Nephron (organoid): ENCODE measurements at regions not wholly inside any gene's neighbourhood (a gene's known extent, or its start where the extent isn't known, plus 50 kb on each side); places are given as distances from the start of the nearest gene placed in this dataset.

Source experiments
- H3K27ac Mint-ChIP-seq, 3 experiments: 2 replicates each; pipeline ENCODE4 v1.8.0; 2020; ENCODE audit warnings: mixed read lengths in 3 of 3, mild to moderate bottlenecking in 2 of 3, moderate library complexity in 1 of 3
- H3K27me3 Mint-ChIP-seq: 2 replicates; pipeline ENCODE4 v1.8.0; 2021; ENCODE audit warnings: low read depth, mild to moderate bottlenecking, moderate library complexity, mixed read lengths
- H3K36me3 Mint-ChIP-seq: 2 replicates; pipeline ENCODE4 v1.8.0; 2020; ENCODE audit warnings: low read depth, mixed read lengths
- H3K4me1 Mint-ChIP-seq: 2 replicates; pipeline ENCODE4 v1.8.0; 2020; ENCODE audit warnings: mixed read lengths
- H3K4me3 Mint-ChIP-seq, 3 experiments: 2 replicates each; pipeline ENCODE4 v1.8.0; 2020; ENCODE audit warnings: mild to moderate bottlenecking in 3 of 3, mixed read lengths in 3 of 3, moderate library complexity in 2 of 3
- H3K9me3 Mint-ChIP-seq: 2 replicates; pipeline ENCODE4 v1.8.0; 2020; ENCODE audit warnings: mixed read lengths
- TF ChIP-seq, protein P1 (sequence below), 3 experiments: fragments of 200-600 bp; sonication (generic); IDR thresholded peaks; one replicate each; pipeline ENCODE4 v1.5.0; 2021; ENCODE audit warnings: antibody characterized with exemption in 3 of 3; ENCODE audit not compliant: unreplicated experiment in 3 of 3

DNA sequence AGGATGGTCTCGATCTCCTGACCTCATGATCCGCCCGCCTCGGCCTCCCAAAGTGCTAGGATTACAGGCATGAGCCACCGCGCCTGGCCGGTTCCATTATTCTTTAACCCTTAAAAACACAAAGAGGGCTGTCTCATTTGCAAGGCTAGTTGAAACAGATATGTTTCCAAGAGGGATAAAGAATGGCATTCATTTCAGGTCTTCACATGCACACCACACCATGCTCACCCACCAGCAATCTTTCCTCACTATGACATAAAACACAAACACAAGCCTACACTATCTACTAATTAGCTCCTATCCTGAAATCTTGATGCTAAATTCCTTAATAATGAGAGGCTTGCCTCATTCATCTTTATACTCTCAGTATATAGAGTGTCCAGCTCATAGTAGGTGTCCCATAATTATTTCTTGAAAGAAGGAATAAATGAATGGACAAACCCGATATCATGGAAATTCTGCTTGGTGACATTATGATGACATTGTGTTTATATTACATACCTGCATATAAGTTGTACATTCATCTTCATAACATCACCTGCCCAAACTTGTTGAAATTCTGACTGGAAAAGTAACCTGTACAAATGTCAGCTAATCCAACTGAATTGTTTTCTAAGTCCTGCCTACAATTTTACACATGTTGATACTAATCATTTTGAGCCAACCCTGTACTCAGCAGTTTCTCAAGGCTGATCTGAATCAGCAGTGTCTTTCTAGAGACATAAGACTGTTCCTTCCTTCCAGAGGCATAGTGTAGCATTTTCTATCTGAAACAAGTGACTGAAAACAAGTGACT, 408.5 kb downstream of the KLHL13 start:
- TF ChIP-seq, protein P1, sequence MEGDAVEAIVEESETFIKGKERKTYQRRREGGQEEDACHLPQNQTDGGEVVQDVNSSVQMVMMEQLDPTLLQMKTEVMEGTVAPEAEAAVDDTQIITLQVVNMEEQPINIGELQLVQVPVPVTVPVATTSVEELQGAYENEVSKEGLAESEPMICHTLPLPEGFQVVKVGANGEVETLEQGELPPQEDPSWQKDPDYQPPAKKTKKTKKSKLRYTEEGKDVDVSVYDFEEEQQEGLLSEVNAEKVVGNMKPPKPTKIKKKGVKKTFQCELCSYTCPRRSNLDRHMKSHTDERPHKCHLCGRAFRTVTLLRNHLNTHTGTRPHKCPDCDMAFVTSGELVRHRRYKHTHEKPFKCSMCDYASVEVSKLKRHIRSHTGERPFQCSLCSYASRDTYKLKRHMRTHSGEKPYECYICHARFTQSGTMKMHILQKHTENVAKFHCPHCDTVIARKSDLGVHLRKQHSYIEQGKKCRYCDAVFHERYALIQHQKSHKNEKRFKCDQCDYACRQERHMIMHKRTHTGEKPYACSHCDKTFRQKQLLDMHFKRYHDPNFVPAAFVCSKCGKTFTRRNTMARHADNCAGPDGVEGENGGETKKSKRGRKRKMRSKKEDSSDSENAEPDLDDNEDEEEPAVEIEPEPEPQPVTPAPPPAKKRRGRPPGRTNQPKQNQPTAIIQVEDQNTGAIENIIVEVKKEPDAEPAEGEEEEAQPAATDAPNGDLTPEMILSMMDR (IDR thresholded peaks at IDR 0.05; ENCODE audit: unreplicated experiment in 3 of 3): no peak
- Mint-ChIP-seq H3K4me1 (peaks cover 8% of the 10 kb centered on the region), H3K9me3 (no peaks in the 10 kb centered on the region), H3K36me3 (no peaks in the 10 kb centered on the region), H3K27me3 (no peaks in the 10 kb centered on the region), H3K27ac (peak overlapping the region in 1 of 3 experiments; percentile 12), H3K4me3 (no peak overlapping the region)

DNA sequence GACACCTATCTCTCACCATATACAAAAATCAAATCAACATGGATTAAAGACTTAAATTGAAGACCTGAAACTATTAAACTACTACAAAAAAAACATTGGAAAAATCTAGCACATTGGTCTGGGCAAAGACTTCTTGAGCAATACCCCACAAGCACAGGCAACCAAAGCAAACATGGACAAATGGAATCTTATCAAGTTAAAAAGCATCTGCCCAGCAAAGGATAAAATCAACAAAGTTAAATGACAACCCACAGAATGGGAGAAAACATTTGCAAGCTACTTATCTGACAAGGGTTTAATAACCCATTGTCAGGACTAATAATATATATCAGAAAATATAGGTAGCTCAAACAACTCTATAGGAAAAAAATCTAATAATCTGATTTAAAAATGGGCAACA, 415.6 kb downstream of the KLHL13 start:
- Mint-ChIP-seq H3K27me3 (no peaks in the 10 kb centered on the region), H3K36me3 (no peaks in the 10 kb centered on the region), H3K9me3 (peaks cover 23% of the 10 kb centered on the region), H3K27ac (no peak overlapping the region), H3K4me3 (no peak overlapping the region), H3K4me1 (no peaks in the 10 kb centered on the region)
- TF ChIP-seq, protein P1 (IDR thresholded peaks at IDR 0.05; ENCODE audit: unreplicated experiment in 3 of 3): no peak

- peaks cover 3% of the 10 kb centered on the region for H3K27me3 Mint-ChIP-seq
These were observed 426.7 kb downstream of the KLHL13 start for GRCh38 chrX:117689956-117690355.

DNA sequence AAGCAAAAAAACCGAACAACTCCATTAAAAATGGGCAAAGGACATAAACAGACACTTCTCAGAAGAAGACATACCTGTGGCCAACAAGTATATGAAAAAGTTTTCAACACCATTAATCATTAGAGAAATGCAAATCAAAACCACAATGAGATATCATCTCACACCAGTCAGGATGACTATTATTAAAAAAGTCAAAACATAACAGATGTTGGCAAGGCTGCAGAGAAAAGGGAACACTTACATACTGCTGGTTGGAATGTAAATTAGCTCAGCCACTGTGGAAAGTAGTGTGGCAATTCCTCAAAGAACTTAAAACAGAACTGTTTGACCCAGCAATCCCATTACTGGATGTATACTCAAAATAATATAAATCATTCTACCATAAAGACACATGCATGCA, 436.3 kb downstream of the KLHL13 start:
- H3K36me3 Mint-ChIP-seq: no peaks in the 10 kb centered on the region
- no peak overlapping the region for H3K27ac Mint-ChIP-seq
- H3K9me3 Mint-ChIP-seq: peaks cover 25% of the 10 kb centered on the region
- no peaks in the 10 kb centered on the region for H3K4me1 Mint-ChIP-seq
- TF ChIP-seq, protein P1 (IDR thresholded peaks at IDR 0.05; ENCODE audit: unreplicated experiment in 3 of 3): no peak
- H3K27me3 Mint-ChIP-seq: no peaks in the 10 kb centered on the region
- H3K4me3 Mint-ChIP-seq: no peak overlapping the region

More at GRCh38 chrX:117689956-117690355, 426.7 kb downstream of the KLHL13 start:
- H3K9me3 Mint-ChIP-seq: peaks cover 6% of the 10 kb centered on the region
- H3K27ac Mint-ChIP-seq: no peak overlapping the region
- TF ChIP-seq, protein P1 (IDR thresholded peaks at IDR 0.05; ENCODE audit: unreplicated experiment in 3 of 3): no peak
- H3K4me1 Mint-ChIP-seq: no peaks in the 10 kb centered on the region
- no peak overlapping the region for H3K4me3 Mint-ChIP-seq
- H3K36me3 Mint-ChIP-seq: no peaks in the 10 kb centered on the region

- peaks cover 3% of the 10 kb centered on the region for H3K27me3 Mint-ChIP-seq
- TF ChIP-seq, protein P1 (IDR thresholded peaks at IDR 0.05; ENCODE audit: unreplicated experiment in 3 of 3): no peak
- H3K9me3 Mint-ChIP-seq: no peaks in the 10 kb centered on the region
- H3K4me3 Mint-ChIP-seq: no peak overlapping the region
- H3K36me3 Mint-ChIP-seq: no peaks in the 10 kb centered on the region
- H3K4me1 Mint-ChIP-seq: no peaks in the 10 kb centered on the region
- H3K27ac Mint-ChIP-seq: no peak overlapping the region
These were observed 463.2 kb downstream of the KLHL13 start for GRCh38 chrX:117653396-117653795.

GRCh38 chrX:117645639-117646038, 471.0 kb downstream of the KLHL13 start:
- Mint-ChIP-seq H3K27me3 (no peaks in the 10 kb centered on the region), H3K9me3 (no peaks in the 10 kb centered on the region), H3K27ac (no peak overlapping the region), H3K36me3 (no peaks in the 10 kb centered on the region), H3K4me3 (no peak overlapping the region), H3K4me1 (no peaks in the 10 kb centered on the region)
- TF ChIP-seq, protein P1 (IDR thresholded peaks at IDR 0.05; ENCODE audit: unreplicated experiment in 3 of 3): no peak
